ENCODE measurements at regions not wholly inside any gene's neighbourhood (a gene's known extent, or its start where the extent isn't known, plus 50 kb on each side); places are given as distances from the start of the nearest gene placed in this dataset.
"Not testable (repeated sequence)": the region's sequence is repeated elsewhere in the genome, so short reads cannot be mapped to it uniquely, and the experiment has no call there.

DNA sequence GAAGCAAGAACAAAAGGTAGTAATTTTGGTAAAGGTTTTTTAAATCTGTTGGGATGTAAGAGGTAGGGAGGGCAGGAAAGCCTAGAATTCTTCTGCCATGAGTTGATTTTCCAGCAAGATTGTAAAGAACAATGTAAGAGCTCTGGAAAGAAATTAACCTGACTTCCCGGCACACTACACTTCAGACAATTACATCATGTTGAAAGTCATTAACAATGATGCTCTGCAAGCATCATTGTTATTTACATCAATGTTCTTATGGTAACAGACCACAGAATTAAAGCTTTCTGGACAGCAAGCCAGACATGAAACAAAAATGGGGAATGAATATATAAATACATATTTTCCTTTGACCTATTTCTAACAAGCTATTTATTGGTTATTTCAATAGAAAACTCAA, 342.2 kb downstream of the CEP170 start:
- H3K4me3 ChIP-seq (replicated peaks in 1 of 2; ENCODE audit: low read depth in 1 of 2, low read length in 2 of 2); H3K27ac ChIP-seq (ENCODE audit: low read depth, low read length); H3K9ac ChIP-seq (ENCODE audit: low read length); H2AFZ ChIP-seq (ENCODE audit: low read depth, low read length, poor library complexity, severe bottlenecking); BruUV-seq (replicated peaks); H3K4me2 ChIP-seq (ENCODE audit: low read length); H3K9me3 ChIP-seq (ENCODE audit: control insufficient read depth in 1 of 2, insufficient read depth in 1 of 2, low read depth in 1 of 2, low read length in 2 of 2); H3K36me3 ChIP-seq (ENCODE audit: control insufficient read depth in 1 of 2, insufficient read depth in 2 of 2, low read length in 2 of 2); H3K4me1 ChIP-seq (ENCODE audit: control insufficient read depth in 1 of 2, insufficient read depth in 2 of 2, low read length in 2 of 2); CTCF ChIA-PET; RAD21 ChIA-PET (ENCODE audit: low non-redundant PET in 1 of 2, low total read pairs in 2 of 2, uncharacterized antibody in 2 of 2, unreplicated experiment in 2 of 2); POLR2A ChIA-PET; H4K20me1 ChIP-seq (ENCODE audit: insufficient read depth); DNase-seq (ENCODE audit: low read depth, low spot score); intact Hi-C loops (cut with micrococcal nuclease); H3K9me2 ChIP-seq (ENCODE audit: insufficient read depth); ATAC-seq; H3K27me3 ChIP-seq (ENCODE audit: insufficient read depth, low read length); H3K79me2 ChIP-seq (ENCODE audit: insufficient read depth, low read length): not testable (repeated sequence)

DNA sequence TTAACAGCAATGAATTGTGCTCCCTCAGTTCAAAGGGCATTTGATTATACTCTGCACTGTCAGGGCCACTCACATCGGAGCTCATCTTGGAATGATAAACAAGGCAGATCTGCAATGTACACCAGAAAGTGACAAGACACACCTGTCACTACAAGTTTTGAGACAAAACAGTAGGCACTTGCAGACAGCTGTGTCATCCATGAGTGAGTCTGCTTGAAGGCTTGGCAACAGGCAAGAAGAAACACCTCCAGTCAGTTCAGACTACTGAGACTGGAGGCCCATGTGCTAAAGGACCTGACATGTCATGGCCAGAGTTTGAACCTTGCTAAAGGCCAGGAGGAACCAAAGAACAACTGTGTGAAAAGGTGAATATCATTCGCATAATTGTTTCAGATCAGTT, 354.5 kb downstream of the CEP170 start:
- H4K20me1 ChIP-seq (ENCODE audit: insufficient read depth); H3K79me2 ChIP-seq (ENCODE audit: insufficient read depth, low read length); H3K4me1 ChIP-seq (ENCODE audit: control insufficient read depth in 1 of 2, insufficient read depth in 2 of 2, low read length in 2 of 2); intact Hi-C loops (cut with micrococcal nuclease); H3K27ac ChIP-seq (ENCODE audit: low read depth, low read length); H3K4me3 ChIP-seq (replicated peaks in 1 of 2; ENCODE audit: low read depth in 1 of 2, low read length in 2 of 2); H3K9ac ChIP-seq (ENCODE audit: low read length); RAD21 ChIA-PET (ENCODE audit: low non-redundant PET in 1 of 2, low total read pairs in 2 of 2, uncharacterized antibody in 2 of 2, unreplicated experiment in 2 of 2); H3K36me3 ChIP-seq (ENCODE audit: control insufficient read depth in 1 of 2, insufficient read depth in 2 of 2, low read length in 2 of 2); DNase-seq (ENCODE audit: low read depth, low spot score); H2AFZ ChIP-seq (ENCODE audit: low read depth, low read length, poor library complexity, severe bottlenecking); H3K27me3 ChIP-seq (ENCODE audit: insufficient read depth, low read length); H3K9me3 ChIP-seq (ENCODE audit: control insufficient read depth in 1 of 2, insufficient read depth in 1 of 2, low read depth in 1 of 2, low read length in 2 of 2); POLR2A ChIA-PET; H3K9me2 ChIP-seq (ENCODE audit: insufficient read depth); BruUV-seq (replicated peaks); CTCF ChIA-PET; ATAC-seq; H3K4me2 ChIP-seq (ENCODE audit: low read length): not testable (repeated sequence)

DNA sequence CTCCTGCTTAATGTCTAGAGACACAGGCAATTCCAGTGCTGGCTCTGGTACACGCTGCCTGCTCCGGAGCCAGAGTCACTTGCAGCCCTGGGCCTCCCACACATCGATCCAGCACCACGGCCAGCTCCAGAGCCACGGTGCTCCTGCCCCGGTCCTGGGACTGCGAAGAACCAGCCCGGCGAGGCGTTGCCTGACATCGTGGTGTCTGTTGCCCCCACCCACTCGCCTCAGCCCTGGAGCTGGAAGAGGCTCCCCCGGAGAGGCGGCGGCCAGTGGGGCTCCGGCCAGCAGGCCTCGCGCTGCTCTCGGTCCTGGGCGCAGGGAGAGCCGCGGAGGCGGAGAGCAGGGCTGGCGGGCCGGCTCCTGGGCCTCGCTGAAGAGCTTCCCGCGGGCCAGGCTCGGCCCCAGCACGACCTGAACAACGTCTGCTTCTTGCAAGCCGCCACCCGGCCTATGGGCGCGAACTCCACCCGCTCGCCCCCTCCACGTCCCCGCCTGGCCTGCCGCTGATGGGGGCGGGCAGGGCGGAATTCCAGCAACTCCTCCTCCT, 364.8 kb downstream of the CEP170 start:
- ChIA-PET CTCF (no interaction called here), RAD21 (ENCODE audit: low non-redundant PET in 1 of 2, low total read pairs in 2 of 2, uncharacterized antibody in 2 of 2, unreplicated experiment in 2 of 2) (no interaction called here), POLR2A (no interaction called here)
- ATAC-seq = no peak
- H4K20me1 ChIP-seq (ENCODE audit: insufficient read depth) = no peaks in the 10 kb centered on the region
- no peaks in the 10 kb centered on the region for H3K79me2 ChIP-seq (ENCODE audit: insufficient read depth, low read length)
- no TSS peak for BruUV-seq (replicated peaks)
- H3K9me2 ChIP-seq (ENCODE audit: insufficient read depth) = no peaks in the 10 kb centered on the region
- no peak overlapping the region for H3K9ac ChIP-seq (ENCODE audit: low read length)
- intact Hi-C loops (cut with micrococcal nuclease) = no loop called here
- H3K36me3 ChIP-seq (ENCODE audit: control insufficient read depth in 1 of 2, insufficient read depth in 2 of 2, low read length in 2 of 2) = no peaks in the 10 kb centered on the region
- H3K4me3 ChIP-seq (replicated peaks in 1 of 2; ENCODE audit: low read depth in 1 of 2, low read length in 2 of 2) = no peak overlapping the region
- TF ChIP-seq, protein P1, sequence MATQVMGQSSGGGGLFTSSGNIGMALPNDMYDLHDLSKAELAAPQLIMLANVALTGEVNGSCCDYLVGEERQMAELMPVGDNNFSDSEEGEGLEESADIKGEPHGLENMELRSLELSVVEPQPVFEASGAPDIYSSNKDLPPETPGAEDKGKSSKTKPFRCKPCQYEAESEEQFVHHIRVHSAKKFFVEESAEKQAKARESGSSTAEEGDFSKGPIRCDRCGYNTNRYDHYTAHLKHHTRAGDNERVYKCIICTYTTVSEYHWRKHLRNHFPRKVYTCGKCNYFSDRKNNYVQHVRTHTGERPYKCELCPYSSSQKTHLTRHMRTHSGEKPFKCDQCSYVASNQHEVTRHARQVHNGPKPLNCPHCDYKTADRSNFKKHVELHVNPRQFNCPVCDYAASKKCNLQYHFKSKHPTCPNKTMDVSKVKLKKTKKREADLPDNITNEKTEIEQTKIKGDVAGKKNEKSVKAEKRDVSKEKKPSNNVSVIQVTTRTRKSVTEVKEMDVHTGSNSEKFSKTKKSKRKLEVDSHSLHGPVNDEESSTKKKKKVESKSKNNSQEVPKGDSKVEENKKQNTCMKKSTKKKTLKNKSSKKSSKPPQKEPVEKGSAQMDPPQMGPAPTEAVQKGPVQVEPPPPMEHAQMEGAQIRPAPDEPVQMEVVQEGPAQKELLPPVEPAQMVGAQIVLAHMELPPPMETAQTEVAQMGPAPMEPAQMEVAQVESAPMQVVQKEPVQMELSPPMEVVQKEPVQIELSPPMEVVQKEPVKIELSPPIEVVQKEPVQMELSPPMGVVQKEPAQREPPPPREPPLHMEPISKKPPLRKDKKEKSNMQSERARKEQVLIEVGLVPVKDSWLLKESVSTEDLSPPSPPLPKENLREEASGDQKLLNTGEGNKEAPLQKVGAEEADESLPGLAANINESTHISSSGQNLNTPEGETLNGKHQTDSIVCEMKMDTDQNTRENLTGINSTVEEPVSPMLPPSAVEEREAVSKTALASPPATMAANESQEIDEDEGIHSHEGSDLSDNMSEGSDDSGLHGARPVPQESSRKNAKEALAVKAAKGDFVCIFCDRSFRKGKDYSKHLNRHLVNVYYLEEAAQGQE (IDR thresholded peaks at IDR 0.05; ENCODE audit: low read depth) = peak; percentile 38
- TF ChIP-seq CBX3 (IDR thresholded peaks at IDR 0.05; ENCODE audit: low read depth) = no peak
- no peak for TF ChIP-seq YY1 (IDR thresholded peaks at IDR 0.05; ENCODE audit: extremely low read depth, insufficient replicate concordance, low read depth, low read length)
- no peaks in the 10 kb centered on the region for H3K4me1 ChIP-seq (ENCODE audit: control insufficient read depth in 1 of 2, insufficient read depth in 2 of 2, low read length in 2 of 2)
- H3K9me3 ChIP-seq (ENCODE audit: control insufficient read depth in 1 of 2, insufficient read depth in 1 of 2, low read depth in 1 of 2, low read length in 2 of 2) = no peaks in the 10 kb centered on the region
- H3K27ac ChIP-seq (ENCODE audit: low read depth, low read length) = no peak overlapping the region
- no peak overlapping the region for H2AFZ ChIP-seq (ENCODE audit: low read depth, low read length, poor library complexity, severe bottlenecking)
- no peak for DNase-seq (ENCODE audit: low read depth, low spot score)
- no peak overlapping the region for H3K4me2 ChIP-seq (ENCODE audit: low read length)
- no peaks in the 10 kb centered on the region for H3K27me3 ChIP-seq (ENCODE audit: insufficient read depth, low read length)
